ENCODE measurements at regions not wholly inside any gene's neighbourhood (a gene's known extent, or its start where the extent isn't known, plus 50 kb on each side); places are given as distances from the start of the nearest gene placed in this dataset.

- TF ChIP-seq POLR2A (IDR thresholded peaks at IDR 0.05; ENCODE audit: low read depth) (no peak), POLR2AphosphoS5 (IDR thresholded peaks at IDR 0.05) (no peak), CTCF (IDR thresholded peaks at IDR 0.05) (peak in 2 of 3 experiments; percentile 18 to 48), EP300 (IDR thresholded peaks at IDR 0.05) (no peak)
Measured at GRCh38 chr6:132937466-132937906, 123.1 kb downstream of the RPS12 start.

Measured in esophagus muscularis mucosa (tissue), 4 donors.